Activated CD4-positive, alpha-beta T cell treated with anti-CD3 and anti-CD28 coated beads, Interleukin-2, Interleukin-4, amounts not matched to agents 100 ng/mL and 50 ng/mL, durations not matched to agents 16 hours and 8 hours (primary cell): ENCODE measurements at regions not wholly inside any gene's neighbourhood (a gene's known extent, or its start where the extent isn't known, plus 50 kb on each side); places are given as distances from the start of the nearest gene placed in this dataset.

Source experiments
- DNase-seq: peaks from one replicate; pipeline ENCODE4 v3.0.0-alpha.2; 2020; ENCODE audit warnings: low spot score

GRCh38 chr11:28616160-28616965 is 508.2 kb downstream of the METTL15 start:
- DNase-seq = no peak

GRCh38 chr11:28615542-28615941 is 507.4 kb downstream of the METTL15 start:
- DNase-seq = no peak

GRCh38 chr11:28606930-28607329 is 498.7 kb downstream of the METTL15 start:
- DNase-seq = no peak

GRCh38 chr11:28599656-28600055 is 491.5 kb downstream of the METTL15 start:
- no peak for DNase-seq

- DNase-seq = no peak
Measured at GRCh38 chr11:28598531-28598930, 490.3 kb downstream of the METTL15 start.

- no peak for DNase-seq
Measured at GRCh38 chr11:28596816-28597215, 488.6 kb downstream of the METTL15 start.

- DNase-seq = no peak
Measured at GRCh38 chr11:28592141-28592540, 484.0 kb downstream of the METTL15 start.

GRCh38 chr11:28584992-28585391 is 476.8 kb downstream of the METTL15 start:
- no peak for DNase-seq

GRCh38 chr11:28582506-28582905 is 474.3 kb downstream of the METTL15 start:
- no peak for DNase-seq

GRCh38 chr11:28581286-28582242 is 473.4 kb downstream of the METTL15 start:
- DNase-seq = no peak

GRCh38 chr11:28571371-28571770 is 463.2 kb downstream of the METTL15 start:
- no peak for DNase-seq

GRCh38 chr11:28569106-28569505 is 460.9 kb downstream of the METTL15 start:
- DNase-seq = no peak

GRCh38 chr11:28566339-28567089 is 458.3 kb downstream of the METTL15 start:
- DNase-seq = no peak

- no peak for DNase-seq
Measured at GRCh38 chr11:28559492-28559891, 451.3 kb downstream of the METTL15 start.

GRCh38 chr11:28547321-28547741 is 439.1 kb downstream of the METTL15 start:
- no peak for DNase-seq

GRCh38 chr11:28545536-28545935 is 437.3 kb downstream of the METTL15 start:
- DNase-seq = no peak

- no peak for DNase-seq
Measured at GRCh38 chr11:28542561-28542960, 434.4 kb downstream of the METTL15 start.

- DNase-seq = no peak
Measured at GRCh38 chr11:28539239-28540030, 431.2 kb downstream of the METTL15 start.

- DNase-seq = no peak
Measured at GRCh38 chr11:28537822-28538221, 429.6 kb downstream of the METTL15 start.

- DNase-seq = no peak
Measured at GRCh38 chr11:28536504-28537267, 428.5 kb downstream of the METTL15 start.

- no peak for DNase-seq
Measured at GRCh38 chr11:28535677-28536076, 427.5 kb downstream of the METTL15 start.
